ENCODE measurements at regions not wholly inside any gene's neighbourhood (a gene's known extent, or its start where the extent isn't known, plus 50 kb on each side); places are given as distances from the start of the nearest gene placed in this dataset.

DNA sequence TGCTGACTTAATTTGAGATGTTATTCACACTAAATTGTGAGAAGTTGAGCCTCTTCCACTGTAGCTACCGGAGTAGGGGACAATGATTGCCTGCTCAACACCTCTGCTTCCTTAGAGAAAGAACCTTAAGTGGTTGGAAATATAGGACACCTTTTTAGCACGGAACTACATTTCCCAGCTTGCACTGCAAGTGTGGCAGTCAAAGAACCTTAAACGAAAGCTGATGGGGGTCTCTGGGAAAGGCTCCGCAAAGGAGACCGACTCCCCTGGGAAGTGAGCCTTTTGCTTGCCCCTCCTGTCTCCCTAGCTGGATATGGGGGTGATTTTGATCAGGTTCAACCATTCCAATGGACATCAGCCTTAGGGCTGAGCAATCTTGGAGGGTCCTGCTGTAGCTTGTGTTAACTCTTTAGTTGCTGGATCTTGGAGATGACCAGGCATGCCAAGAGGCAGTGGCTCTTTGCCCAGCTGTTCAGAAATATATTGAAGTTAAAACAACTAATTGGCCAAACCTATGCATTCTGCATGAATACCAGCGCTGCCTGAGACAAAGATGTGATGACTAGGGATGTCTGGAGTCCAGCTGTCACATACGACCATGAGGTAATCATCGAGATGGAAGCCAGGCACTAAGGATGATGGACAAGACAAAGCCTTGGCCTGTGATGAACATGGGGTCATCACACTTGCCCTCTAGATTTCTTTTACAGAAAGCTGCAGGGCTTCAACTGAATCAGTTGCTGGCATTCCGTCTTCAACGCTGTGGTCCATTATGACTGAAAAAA lies 286.5 kb downstream of the FOXO1 start:
- TF ChIP-seq, protein P1, sequence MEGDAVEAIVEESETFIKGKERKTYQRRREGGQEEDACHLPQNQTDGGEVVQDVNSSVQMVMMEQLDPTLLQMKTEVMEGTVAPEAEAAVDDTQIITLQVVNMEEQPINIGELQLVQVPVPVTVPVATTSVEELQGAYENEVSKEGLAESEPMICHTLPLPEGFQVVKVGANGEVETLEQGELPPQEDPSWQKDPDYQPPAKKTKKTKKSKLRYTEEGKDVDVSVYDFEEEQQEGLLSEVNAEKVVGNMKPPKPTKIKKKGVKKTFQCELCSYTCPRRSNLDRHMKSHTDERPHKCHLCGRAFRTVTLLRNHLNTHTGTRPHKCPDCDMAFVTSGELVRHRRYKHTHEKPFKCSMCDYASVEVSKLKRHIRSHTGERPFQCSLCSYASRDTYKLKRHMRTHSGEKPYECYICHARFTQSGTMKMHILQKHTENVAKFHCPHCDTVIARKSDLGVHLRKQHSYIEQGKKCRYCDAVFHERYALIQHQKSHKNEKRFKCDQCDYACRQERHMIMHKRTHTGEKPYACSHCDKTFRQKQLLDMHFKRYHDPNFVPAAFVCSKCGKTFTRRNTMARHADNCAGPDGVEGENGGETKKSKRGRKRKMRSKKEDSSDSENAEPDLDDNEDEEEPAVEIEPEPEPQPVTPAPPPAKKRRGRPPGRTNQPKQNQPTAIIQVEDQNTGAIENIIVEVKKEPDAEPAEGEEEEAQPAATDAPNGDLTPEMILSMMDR (conservative IDR thresholded peaks at IDR 0.05; ENCODE audit: low read depth in 2 of 2) = no peak
- TF ChIP-seq EZH2phosphoT487 (IDR thresholded peaks at IDR 0.05; ENCODE audit: unreplicated experiment) (no peak), CREB1 (CRISPR knock-in tag; IDR thresholded peaks at IDR 0.05; ENCODE audit: low read depth) (no peak), POLR2AphosphoS5 (IDR thresholded peaks at IDR 0.05; ENCODE audit: low read depth) (no peak), JUNB (IDR thresholded peaks at IDR 0.05; ENCODE audit: unreplicated experiment) (no peak), EZH2 (IDR thresholded peaks at IDR 0.05; ENCODE audit: low read depth, unreplicated experiment) (no peak)
- TF ChIP-seq, protein P2, sequence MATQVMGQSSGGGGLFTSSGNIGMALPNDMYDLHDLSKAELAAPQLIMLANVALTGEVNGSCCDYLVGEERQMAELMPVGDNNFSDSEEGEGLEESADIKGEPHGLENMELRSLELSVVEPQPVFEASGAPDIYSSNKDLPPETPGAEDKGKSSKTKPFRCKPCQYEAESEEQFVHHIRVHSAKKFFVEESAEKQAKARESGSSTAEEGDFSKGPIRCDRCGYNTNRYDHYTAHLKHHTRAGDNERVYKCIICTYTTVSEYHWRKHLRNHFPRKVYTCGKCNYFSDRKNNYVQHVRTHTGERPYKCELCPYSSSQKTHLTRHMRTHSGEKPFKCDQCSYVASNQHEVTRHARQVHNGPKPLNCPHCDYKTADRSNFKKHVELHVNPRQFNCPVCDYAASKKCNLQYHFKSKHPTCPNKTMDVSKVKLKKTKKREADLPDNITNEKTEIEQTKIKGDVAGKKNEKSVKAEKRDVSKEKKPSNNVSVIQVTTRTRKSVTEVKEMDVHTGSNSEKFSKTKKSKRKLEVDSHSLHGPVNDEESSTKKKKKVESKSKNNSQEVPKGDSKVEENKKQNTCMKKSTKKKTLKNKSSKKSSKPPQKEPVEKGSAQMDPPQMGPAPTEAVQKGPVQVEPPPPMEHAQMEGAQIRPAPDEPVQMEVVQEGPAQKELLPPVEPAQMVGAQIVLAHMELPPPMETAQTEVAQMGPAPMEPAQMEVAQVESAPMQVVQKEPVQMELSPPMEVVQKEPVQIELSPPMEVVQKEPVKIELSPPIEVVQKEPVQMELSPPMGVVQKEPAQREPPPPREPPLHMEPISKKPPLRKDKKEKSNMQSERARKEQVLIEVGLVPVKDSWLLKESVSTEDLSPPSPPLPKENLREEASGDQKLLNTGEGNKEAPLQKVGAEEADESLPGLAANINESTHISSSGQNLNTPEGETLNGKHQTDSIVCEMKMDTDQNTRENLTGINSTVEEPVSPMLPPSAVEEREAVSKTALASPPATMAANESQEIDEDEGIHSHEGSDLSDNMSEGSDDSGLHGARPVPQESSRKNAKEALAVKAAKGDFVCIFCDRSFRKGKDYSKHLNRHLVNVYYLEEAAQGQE (IDR thresholded peaks at IDR 0.05; ENCODE audit: unreplicated experiment) = no peak

Data from GM23338 (cell line).